Body of pancreas (tissue), 4 donors: ENCODE measurements at regions not wholly inside any gene's neighbourhood (a gene's known extent, or its start where the extent isn't known, plus 50 kb on each side); places are given as distances from the start of the nearest gene placed in this dataset.

Experiments
- CTCF ChIP-seq, 7 experiments: fragments of 450-650 bp in 4 of 7; fragments of 200-600 bp in 3 of 7; sonication (generic) in 3 of 7; IDR thresholded peaks; one replicate each; pipeline ENCODE4 v1.5.1; 2016 to 2019; ENCODE audit warnings: antibody characterized with exemption in 7 of 7
- POLR2A ChIP-seq, 3 donors: fragments of 450-650 bp; IDR thresholded peaks; one replicate each; pipeline ENCODE4 v1.6.1; 2016; ENCODE audit warnings: antibody characterized with exemption in 3 of 3, mild to moderate bottlenecking in 2 of 3

GRCh38 chr4:56211202-56211601, 176.1 kb downstream of the AASDH start:
- TF ChIP-seq CTCF (IDR thresholded peaks at IDR 0.05) (no peak), POLR2A (IDR thresholded peaks at IDR 0.05) (no peak)
